RPMI7951 (cell line): ENCODE measurements at regions not wholly inside any gene's neighbourhood (a gene's known extent, or its start where the extent isn't known, plus 50 kb on each side); places are given as distances from the start of the nearest gene placed in this dataset.

Experiments used
- DNase-seq: peaks from one replicate; pipeline ENCODE4 v3.0.0-alpha.2; 2012; ENCODE audit warnings: low read depth

- DNase-seq, result no peak
Observed at GRCh38 chr5:73266925-73267765, 94.2 kb downstream of the TMEM174 start.

- DNase-seq, result no peak
Observed at GRCh38 chr5:73266176-73266738, 93.3 kb downstream of the TMEM174 start.

- peak; percentile 16 for DNase-seq
Observed at GRCh38 chr5:73265641-73266040, 92.6 kb downstream of the TMEM174 start.

GRCh38 chr5:73264631-73265030, 91.6 kb downstream of the TMEM174 start:
- DNase-seq, result no peak

- DNase-seq, result no peak
Observed at GRCh38 chr5:73263001-73263710, 90.2 kb downstream of the TMEM174 start.

- peak; percentile 38 for DNase-seq
Observed at GRCh38 chr5:73256862-73257261, 83.9 kb downstream of the TMEM174 start.

- DNase-seq, result no peak
Observed at GRCh38 chr5:73256462-73256861, 83.5 kb downstream of the TMEM174 start.

GRCh38 chr5:73256012-73256411, 83.0 kb downstream of the TMEM174 start:
- DNase-seq, result no peak

- DNase-seq, result peak; percentile 10
Observed at GRCh38 chr5:73254642-73255041, 81.6 kb downstream of the TMEM174 start.

GRCh38 chr5:73253047-73253660, 80.2 kb downstream of the TMEM174 start:
- no peak for DNase-seq

- DNase-seq, result no peak
Observed at GRCh38 chr5:73250645-73251044, 77.7 kb downstream of the TMEM174 start.

- DNase-seq, result no peak
Observed at GRCh38 chr5:73242735-73243134, 69.7 kb downstream of the TMEM174 start.

- DNase-seq, result no peak
Observed at GRCh38 chr5:73238873-73239272, 65.9 kb downstream of the TMEM174 start.

- no peak for DNase-seq
Observed at GRCh38 chr5:73236541-73237128, 63.6 kb downstream of the TMEM174 start.

GRCh38 chr5:73234204-73234555, 61.2 kb downstream of the TMEM174 start:
- no peak for DNase-seq

- DNase-seq, result peak; percentile 17
Observed at GRCh38 chr5:73233461-73234203, 60.6 kb downstream of the TMEM174 start.

GRCh38 chr5:73233053-73233460, 60.1 kb downstream of the TMEM174 start:
- DNase-seq, result no peak

GRCh38 chr5:73232266-73233041, 59.5 kb downstream of the TMEM174 start:
- no peak for DNase-seq

- DNase-seq, result no peak
Observed at GRCh38 chr5:73231246-73231778, 58.3 kb downstream of the TMEM174 start.
